T-helper 17 cell (primary cell): ENCODE measurements at regions not wholly inside any gene's neighbourhood (a gene's known extent, or its start where the extent isn't known, plus 50 kb on each side); places are given as distances from the start of the nearest gene placed in this dataset.

Source experiments
- ATAC-seq: fragments of 150-1000 bp; cut with Tn5 transposase; 2 replicates; pipeline ENCODE4 v1.10.0; 2021; ENCODE audit warnings: mild to moderate bottlenecking, moderate library complexity
- DNase-seq, 3 donors: peaks; one replicate each; pipeline versions ENCODE4 v3.0.0 to v3.0.0-alpha.2; 2020 to 2021
- H3K9me3 ChIP-seq: one replicate; pipeline ENCODE4 v1.7.0; 2013; ENCODE audit warnings: low read length, mild to moderate bottlenecking; ENCODE audit not compliant: control insufficient read depth, poor library complexity, severe bottlenecking
- H3K27ac Mint-ChIP-seq: one replicate; pipeline ENCODE4 v1.8.0; 2022; ENCODE audit warnings: mild to moderate bottlenecking, moderate library complexity, mixed read lengths
- H3K27me3 Mint-ChIP-seq: one replicate; pipeline ENCODE4 v1.8.0; 2022; ENCODE audit warnings: mixed read lengths
- H3K36me3 Mint-ChIP-seq: one replicate; pipeline ENCODE4 v1.8.0; 2022; ENCODE audit warnings: low read depth, mixed read lengths
- H3K4me1 Mint-ChIP-seq: one replicate; pipeline ENCODE4 v1.8.0; 2022; ENCODE audit warnings: mild to moderate bottlenecking, mixed read lengths
- H3K4me3 Mint-ChIP-seq: one replicate; pipeline ENCODE4 v1.8.0; 2022; ENCODE audit warnings: mild to moderate bottlenecking, moderate library complexity, mixed read lengths

DNA sequence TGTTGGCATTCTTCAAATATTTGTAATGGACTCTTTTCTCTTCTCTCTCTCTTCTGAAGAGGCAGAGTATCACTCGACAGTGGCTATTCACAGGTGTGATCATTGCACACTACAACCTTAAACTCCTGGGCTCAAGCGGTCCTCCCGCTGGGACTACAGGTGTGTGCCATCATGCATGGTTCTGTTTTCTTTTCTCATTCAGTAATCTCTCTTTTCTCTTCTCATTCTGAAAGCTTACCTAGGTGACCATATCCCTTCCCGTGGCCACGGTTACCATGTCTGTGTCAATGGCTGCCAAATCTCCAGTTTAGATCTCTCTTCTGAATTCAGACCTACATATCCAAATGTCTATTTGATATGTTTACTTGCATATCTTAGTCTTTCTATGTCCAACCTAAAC lies 96.3 kb downstream of the SOX2 start:
- ATAC-seq = no peak

DNA sequence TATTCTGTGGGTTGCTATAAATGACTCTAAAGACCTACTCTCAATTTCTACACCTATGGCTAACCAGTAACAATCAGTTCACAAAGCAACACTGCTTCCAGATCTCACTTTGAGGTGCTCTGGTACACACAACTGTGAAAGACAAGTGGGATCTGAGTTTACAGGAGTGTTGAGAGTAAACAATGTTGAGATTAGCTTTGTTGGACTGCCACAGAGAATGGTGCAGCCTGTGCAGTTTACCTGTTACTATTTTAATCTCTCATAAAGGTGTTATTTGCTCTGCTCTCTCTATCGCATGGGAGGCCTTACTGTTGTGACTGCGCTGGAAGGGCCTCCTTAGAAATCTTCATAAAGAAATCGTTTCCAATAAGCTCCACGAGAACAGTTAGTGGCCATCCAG lies 112.0 kb downstream of the SOX2 start:
- no peak overlapping the region for H3K4me3 Mint-ChIP-seq
- H3K4me1 Mint-ChIP-seq = no peaks in the 10 kb centered on the region
- H3K27me3 Mint-ChIP-seq = no peaks in the 10 kb centered on the region
- H3K27ac Mint-ChIP-seq = no peak overlapping the region
- H3K36me3 Mint-ChIP-seq = no peaks in the 10 kb centered on the region
- H3K9me3 ChIP-seq = no peaks in the 10 kb centered on the region
- ATAC-seq (no peak), DNase-seq (no peak)

More for the DNA sequence above, 96.3 kb downstream of the SOX2 start:
- Mint-ChIP-seq H3K27ac (no peak overlapping the region), H3K27me3 (no peaks in the 10 kb centered on the region), H3K4me3 (no peak overlapping the region), H3K4me1 (no peaks in the 10 kb centered on the region), H3K36me3 (no peaks in the 10 kb centered on the region)
- DNase-seq = no peak
- H3K9me3 ChIP-seq = no peaks in the 10 kb centered on the region

DNA sequence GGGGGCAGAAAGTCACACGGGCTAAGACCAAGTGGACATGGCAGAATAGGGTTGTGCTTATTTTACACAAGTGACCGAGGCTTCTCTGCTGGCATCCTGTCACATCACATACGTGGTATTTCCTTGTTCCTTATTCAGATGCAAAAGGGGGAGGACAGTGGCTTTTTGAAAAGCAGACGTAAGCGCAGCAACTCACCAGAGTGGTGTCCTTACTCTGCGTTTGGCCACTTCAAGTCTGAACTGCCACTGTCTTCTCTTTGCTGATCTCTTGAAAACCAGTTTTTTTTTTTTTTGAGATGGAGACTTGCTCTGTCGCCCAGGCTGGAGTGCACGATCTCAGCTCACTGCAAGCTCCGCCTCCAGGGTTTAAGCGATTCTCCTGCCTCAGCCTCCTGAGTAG lies 113.2 kb downstream of the SOX2 start:
- no peaks in the 10 kb centered on the region for H3K4me1 Mint-ChIP-seq
- no peaks in the 10 kb centered on the region for H3K9me3 ChIP-seq
- DNase-seq = no peak
- H3K27me3 Mint-ChIP-seq = no peaks in the 10 kb centered on the region
- no peak overlapping the region for H3K27ac Mint-ChIP-seq
- H3K36me3 Mint-ChIP-seq = no peaks in the 10 kb centered on the region
- no peak overlapping the region for H3K4me3 Mint-ChIP-seq
- ATAC-seq = no peak

DNA sequence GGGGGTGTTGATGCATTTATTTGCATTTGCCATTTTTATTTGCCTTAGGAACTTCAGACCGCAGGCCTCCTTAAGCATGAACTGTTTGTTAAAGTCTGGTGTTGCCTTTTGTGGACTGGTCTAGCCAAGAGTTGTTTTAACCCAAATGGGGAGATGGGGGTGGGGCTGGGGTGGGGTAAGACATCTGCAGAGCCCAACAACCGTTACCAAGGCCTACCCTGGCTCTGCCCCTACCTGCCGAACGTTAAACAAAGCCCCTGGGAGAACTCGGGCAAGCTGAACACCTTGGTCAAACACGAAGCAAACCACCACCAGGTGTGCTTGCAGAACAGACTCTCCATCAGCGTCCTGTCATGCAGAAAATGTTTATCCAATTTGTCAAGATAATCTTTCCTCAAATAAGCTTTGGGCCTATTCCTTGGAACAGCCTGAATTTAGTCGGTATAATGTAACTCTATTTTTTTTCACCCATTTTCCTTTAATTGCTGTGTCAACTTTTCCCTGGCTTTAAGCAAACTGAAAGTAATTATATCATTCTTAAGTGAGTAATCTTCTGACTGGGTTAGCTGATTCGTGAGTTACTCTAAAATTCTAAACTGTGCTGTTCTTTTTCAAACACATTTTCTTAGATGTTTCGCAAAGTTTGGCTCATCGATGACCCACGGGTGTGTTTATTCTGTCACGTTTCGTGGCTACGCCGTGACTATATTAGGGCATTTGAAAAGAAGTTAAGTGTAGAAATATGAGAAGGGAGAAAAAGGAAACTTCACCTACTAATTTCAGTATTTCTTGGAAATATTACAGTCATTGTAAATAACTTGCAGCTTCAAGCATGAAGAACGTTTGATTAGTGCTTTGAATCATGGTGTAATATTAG lies 127.6 kb downstream of the SOX2 start:
- DNase-seq (no peak), ATAC-seq (no peak)
- Mint-ChIP-seq H3K27me3 (no peaks in the 10 kb centered on the region), H3K27ac (no peak overlapping the region), H3K4me1 (no peaks in the 10 kb centered on the region), H3K36me3 (no peaks in the 10 kb centered on the region), H3K4me3 (no peak overlapping the region)
- H3K9me3 ChIP-seq = no peaks in the 10 kb centered on the region

DNA sequence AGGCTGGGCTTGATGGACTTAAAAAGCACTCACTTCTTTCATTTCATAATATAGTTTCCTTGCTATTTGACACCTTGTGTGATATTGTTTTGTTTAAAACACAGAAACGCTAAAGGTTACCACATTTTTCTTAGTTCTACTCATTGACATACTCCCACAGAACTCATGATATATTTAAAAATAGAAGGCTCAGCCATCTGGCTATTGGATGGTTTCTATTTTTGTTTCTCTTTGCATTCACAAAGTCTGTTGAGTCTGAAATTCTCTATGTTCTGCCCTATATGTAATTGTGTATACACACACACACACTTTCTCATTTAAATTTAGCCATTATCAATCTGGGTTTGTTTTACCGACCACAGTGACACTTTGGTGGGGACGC lies 128.2 kb downstream of the SOX2 start:
- H3K27ac Mint-ChIP-seq = no peak overlapping the region
- ATAC-seq = no peak
- H3K27me3 Mint-ChIP-seq = no peaks in the 10 kb centered on the region
- no peaks in the 10 kb centered on the region for H3K9me3 ChIP-seq
- no peak overlapping the region for H3K4me3 Mint-ChIP-seq
- H3K36me3 Mint-ChIP-seq = no peaks in the 10 kb centered on the region
- DNase-seq = no peak
- no peaks in the 10 kb centered on the region for H3K4me1 Mint-ChIP-seq

DNA sequence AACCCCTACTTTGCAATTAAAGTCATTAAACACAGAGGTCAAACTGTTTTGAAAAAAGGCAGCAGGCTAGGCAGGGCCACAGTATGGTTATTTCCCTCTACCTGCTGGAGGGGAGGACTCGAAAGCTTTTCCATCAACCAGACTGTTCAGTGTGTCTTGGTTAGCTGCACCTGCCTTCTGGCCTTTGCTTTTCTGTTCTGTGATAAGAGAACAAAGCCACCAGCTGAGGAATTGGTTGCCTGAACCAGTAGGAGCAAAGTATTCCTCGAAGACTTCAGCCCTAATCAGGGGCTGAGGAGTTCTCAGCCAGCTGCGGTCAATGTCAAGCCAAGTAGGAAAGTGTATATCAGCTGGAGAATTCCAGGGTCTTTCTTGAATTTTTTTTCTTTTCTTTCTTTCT lies 132.5 kb downstream of the SOX2 start:
- Mint-ChIP-seq H3K4me3 (no peak overlapping the region), H3K4me1 (no peaks in the 10 kb centered on the region), H3K27me3 (no peaks in the 10 kb centered on the region), H3K36me3 (no peaks in the 10 kb centered on the region), H3K27ac (no peak overlapping the region)
- DNase-seq (no peak), ATAC-seq (no peak)
- no peaks in the 10 kb centered on the region for H3K9me3 ChIP-seq

DNA sequence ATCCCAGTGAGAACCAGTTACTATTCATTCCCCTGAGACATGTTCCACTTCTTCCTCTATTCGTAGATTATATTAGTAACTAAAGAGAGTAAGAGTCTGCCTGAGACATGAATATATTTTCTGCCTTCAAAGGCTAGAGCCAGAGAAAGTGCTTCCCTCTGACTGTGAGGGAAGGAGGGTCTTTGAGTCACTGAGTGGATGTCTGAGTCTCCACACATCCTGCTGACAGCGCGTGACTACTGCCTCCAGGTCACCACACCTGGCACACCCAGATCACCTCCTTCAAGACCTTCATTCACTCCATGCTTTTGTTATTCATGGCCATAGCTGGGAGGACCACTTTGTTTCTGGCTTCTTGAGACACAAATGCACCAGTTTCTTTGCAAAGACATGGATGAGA lies 135.6 kb downstream of the SOX2 start:
- Mint-ChIP-seq H3K4me1 (no peaks in the 10 kb centered on the region), H3K4me3 (no peak overlapping the region), H3K27me3 (no peaks in the 10 kb centered on the region), H3K27ac (no peak overlapping the region), H3K36me3 (no peaks in the 10 kb centered on the region)
- H3K9me3 ChIP-seq = no peaks in the 10 kb centered on the region
- ATAC-seq = no peak
- DNase-seq = no peak

DNA sequence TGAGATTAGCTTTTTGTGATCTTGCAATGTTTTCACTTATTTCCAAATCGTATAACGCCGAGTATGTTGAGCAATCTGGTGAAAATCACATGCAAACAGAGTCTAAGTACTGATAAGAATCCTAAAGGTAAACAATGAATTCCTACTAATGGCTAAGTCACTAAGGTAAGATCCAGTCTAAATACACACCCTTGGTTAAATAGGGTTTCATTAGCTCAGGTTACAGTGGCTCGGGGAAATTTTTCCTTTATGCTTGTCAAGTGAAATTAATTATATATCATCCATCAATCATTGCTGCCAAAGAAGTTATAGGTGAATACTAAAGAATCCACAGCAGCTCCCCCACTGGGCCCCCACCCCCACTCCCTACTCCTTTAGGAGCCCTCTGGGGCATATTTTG lies 139.3 kb downstream of the SOX2 start:
- ATAC-seq = no peak
- no peaks in the 10 kb centered on the region for H3K36me3 Mint-ChIP-seq
- no peak overlapping the region for H3K4me3 Mint-ChIP-seq

DNA sequence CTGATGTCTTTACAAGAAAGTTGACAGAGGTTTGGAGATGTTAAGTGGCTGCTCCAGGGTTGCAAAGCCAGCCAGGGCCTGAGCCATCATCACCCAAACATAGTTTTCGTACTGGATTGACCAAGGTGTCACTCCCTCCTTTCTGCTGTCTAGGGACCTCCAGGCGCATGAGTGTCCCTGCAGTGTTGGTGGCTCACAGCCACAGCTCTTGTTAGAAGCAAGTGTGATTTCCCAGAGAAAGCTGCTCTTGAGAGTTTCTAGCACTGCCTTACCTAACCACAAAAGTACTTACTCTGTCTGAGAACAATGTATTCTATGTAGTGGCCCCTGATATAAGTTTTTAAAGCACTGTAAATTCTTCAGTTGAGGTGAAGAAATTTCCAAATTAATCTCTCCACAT lies 144.1 kb downstream of the SOX2 start:
- Mint-ChIP-seq H3K27me3 (no peaks in the 10 kb centered on the region), H3K36me3 (no peaks in the 10 kb centered on the region), H3K4me3 (no peak overlapping the region), H3K27ac (no peak overlapping the region), H3K4me1 (peaks cover 2% of the 10 kb centered on the region)
- no peak for ATAC-seq
- no peak for DNase-seq
- H3K9me3 ChIP-seq = no peaks in the 10 kb centered on the region

More for the DNA sequence above, 139.3 kb downstream of the SOX2 start:
- no peaks in the 10 kb centered on the region for H3K9me3 ChIP-seq
- Mint-ChIP-seq H3K27ac (no peak overlapping the region), H3K27me3 (no peaks in the 10 kb centered on the region), H3K4me1 (no peaks in the 10 kb centered on the region)
- DNase-seq = no peak

DNA sequence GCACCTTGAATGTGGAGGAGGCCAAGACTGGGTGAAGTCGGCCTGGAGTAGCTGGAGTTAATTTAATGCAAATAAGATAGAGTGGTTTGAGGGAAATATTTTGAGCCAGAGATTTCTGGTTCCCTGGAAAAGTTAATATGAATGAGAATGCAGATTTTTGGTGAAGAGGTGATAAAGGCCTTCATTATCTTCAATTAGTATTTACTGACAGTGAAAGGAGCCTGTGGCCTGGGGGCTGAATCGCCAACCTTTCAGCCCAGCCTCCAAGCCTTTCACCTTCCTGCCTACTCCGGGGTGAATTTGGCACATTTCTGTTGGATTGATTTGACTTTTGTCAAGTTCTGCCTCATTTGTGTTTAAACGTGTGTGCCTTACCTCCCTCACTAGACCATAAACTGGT lies 147.8 kb downstream of the SOX2 start:
- ATAC-seq = no peak
- no peak overlapping the region for H3K27ac Mint-ChIP-seq
- H3K9me3 ChIP-seq = no peaks in the 10 kb centered on the region
- no peaks in the 10 kb centered on the region for H3K36me3 Mint-ChIP-seq
- no peaks in the 10 kb centered on the region for H3K27me3 Mint-ChIP-seq
- no peak for DNase-seq
- peaks cover 2% of the 10 kb centered on the region for H3K4me1 Mint-ChIP-seq
- no peak overlapping the region for H3K4me3 Mint-ChIP-seq

DNA sequence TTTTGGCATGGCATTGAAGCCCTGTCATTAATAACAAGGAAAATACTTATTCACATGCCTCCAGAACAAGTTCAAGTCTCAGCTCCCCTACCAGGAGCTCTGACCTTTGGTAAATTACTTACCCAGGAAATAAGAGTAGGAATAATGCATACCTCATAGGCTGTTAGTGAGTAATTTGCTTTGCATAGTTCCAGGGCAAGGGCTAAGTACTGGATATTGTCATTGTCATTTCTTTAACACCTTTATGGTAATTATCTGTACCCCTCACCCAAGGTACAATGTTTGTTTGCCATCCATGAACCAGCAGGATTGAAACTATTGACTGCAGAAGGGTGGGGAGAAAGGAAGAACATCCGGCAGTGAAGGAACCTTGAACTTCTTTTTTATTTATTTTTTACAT lies 148.5 kb downstream of the SOX2 start:
- H3K4me3 Mint-ChIP-seq = no peak overlapping the region
- ATAC-seq (no peak), DNase-seq (no peak)
- H3K27ac Mint-ChIP-seq = no peak overlapping the region
- no peaks in the 10 kb centered on the region for H3K9me3 ChIP-seq
- H3K36me3 Mint-ChIP-seq = no peaks in the 10 kb centered on the region
- H3K27me3 Mint-ChIP-seq = no peaks in the 10 kb centered on the region
- H3K4me1 Mint-ChIP-seq = peaks cover 2% of the 10 kb centered on the region

DNA sequence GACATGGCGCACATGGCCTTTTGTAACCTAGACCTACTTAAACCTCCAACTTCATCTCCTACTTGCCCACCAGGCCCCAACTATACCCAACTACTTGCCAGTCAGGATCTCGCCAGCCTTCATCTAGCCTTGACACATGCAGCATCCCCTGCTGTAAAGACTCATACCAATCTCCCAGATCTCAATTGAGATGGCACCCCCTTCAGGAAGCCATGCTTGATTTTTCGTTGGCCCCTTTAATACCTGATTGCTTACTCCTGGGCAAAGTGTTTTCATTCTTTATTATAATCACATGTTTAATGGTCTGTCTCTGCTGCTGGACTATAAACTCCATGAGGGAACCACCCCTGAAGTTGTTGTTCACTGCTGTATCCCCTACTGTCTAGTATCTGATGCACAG lies 150.8 kb downstream of the SOX2 start:
- no peaks in the 10 kb centered on the region for H3K4me1 Mint-ChIP-seq
- peaks cover 5% of the 10 kb centered on the region for H3K27me3 Mint-ChIP-seq
- H3K27ac Mint-ChIP-seq = no peak overlapping the region

DNA sequence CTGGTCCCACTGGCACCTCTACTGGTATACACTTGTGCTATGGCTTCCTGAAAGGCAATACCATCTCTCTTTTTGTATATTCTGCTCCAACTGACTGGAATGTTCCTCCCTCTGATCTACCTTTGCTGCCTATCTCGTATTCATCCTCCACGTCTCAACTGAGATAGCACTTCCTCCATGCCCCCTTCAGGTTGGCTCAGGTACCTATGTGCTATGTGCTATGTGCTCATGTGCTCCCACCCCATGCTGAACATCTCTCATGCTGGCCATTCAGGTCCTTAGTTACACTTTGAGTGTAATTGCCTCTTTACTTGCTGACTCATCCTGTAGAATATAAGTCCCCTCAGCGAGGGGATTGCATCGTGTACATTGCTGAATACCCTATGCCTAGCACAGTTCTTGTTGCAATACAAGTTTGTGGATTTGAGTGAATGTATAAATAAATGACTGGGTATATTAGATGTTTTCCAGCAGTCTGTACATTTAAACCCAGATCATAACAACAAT lies 156.9 kb downstream of the SOX2 start:
- no peaks in the 10 kb centered on the region for H3K36me3 Mint-ChIP-seq
- H3K4me3 Mint-ChIP-seq = no peak overlapping the region
- peaks cover 5% of the 10 kb centered on the region for H3K27me3 Mint-ChIP-seq
- no peaks in the 10 kb centered on the region for H3K9me3 ChIP-seq
- H3K4me1 Mint-ChIP-seq = no peaks in the 10 kb centered on the region
- ATAC-seq (no peak), DNase-seq (no peak)
- no peak overlapping the region for H3K27ac Mint-ChIP-seq

More for the DNA sequence above, 150.8 kb downstream of the SOX2 start:
- H3K9me3 ChIP-seq = no peaks in the 10 kb centered on the region
- DNase-seq = no peak
- no peak overlapping the region for H3K4me3 Mint-ChIP-seq
- H3K36me3 Mint-ChIP-seq = no peaks in the 10 kb centered on the region
- no peak for ATAC-seq

DNA sequence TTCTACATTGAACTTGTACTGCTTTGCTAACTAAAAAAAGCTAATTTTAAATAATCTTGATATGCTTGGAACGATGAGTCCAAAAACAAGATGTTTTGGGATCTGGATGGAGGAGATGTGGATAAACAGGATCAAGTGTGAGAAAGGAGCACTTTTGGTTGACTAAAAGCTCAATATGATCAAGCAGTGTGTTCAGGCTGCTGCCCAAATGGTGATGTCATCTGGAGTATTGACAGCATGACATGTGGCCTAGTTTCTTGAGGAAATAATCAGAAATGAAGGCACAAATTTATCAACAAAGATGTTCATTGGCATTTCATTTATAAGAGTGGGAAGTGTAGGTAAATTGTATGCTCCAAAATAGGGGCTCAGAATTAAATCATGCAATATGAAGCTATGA lies 161.2 kb downstream of the SOX2 start:
- Mint-ChIP-seq H3K27me3 (no peaks in the 10 kb centered on the region), H3K27ac (no peak overlapping the region), H3K36me3 (no peaks in the 10 kb centered on the region), H3K4me3 (no peak overlapping the region), H3K4me1 (no peaks in the 10 kb centered on the region)
- ATAC-seq = no peak
- DNase-seq = no peak
- H3K9me3 ChIP-seq = no peaks in the 10 kb centered on the region
